AG04449 (cell line): ENCODE measurements at regions not wholly inside any gene's neighbourhood (a gene's known extent, or its start where the extent isn't known, plus 50 kb on each side); places are given as distances from the start of the nearest gene placed in this dataset.
"Not testable (repeated sequence)": the region's sequence is repeated elsewhere in the genome, so short reads cannot be mapped to it uniquely, and the experiment has no call there.

Experiments used
- CTCF ChIA-PET: fragments of 350-600 bp; formaldehyde crosslinking; extraction: SDS; loops from one replicate; lab custom pipeline; 2021; ENCODE audit warnings: antibody characterized with exemption; lab: Yijun Ruan, JAX
- POLR2A ChIA-PET: fragments of 400-600, 350-600 bp; formaldehyde crosslinking; extraction: SDS; loops from one replicate; lab custom pipeline; 2020; ENCODE audit warnings: antibody characterized with exemption, inconsistent platforms; lab: Yijun Ruan, JAX
- DNase-seq: peaks from one replicate; pipeline ENCODE4 v3.0.0-alpha.2; 2010; ENCODE audit warnings: low read depth, low spot score
- H3K4me3 ChIP-seq: 2 replicates; pipeline ENCODE4 v1.5.1; 2011; ENCODE audit warnings: low read depth, mild to moderate bottlenecking, control low read depth, low read length
- CTCF ChIP-seq: IDR thresholded peaks from one replicate; pipeline ENCODE4 v1.5.1; 2011; ENCODE audit warnings: mild to moderate bottlenecking, moderate library complexity, low read length, control low read depth, inconsistent platforms; ENCODE audit not compliant: insufficient read depth; ENCODE audit errors: missing control alignments

GRCh38 chr11:16591157-16591556, 147.3 kb upstream of the C11orf58 start:
- no peak for DNase-seq
- CTCF ChIA-PET: no interaction called here
- TF ChIP-seq CTCF: no peak
- POLR2A ChIA-PET: no interaction called here
- no peak overlapping the region for H3K4me3 ChIP-seq

GRCh38 chr11:16587670-16588069, 150.8 kb upstream of the C11orf58 start:
- CTCF ChIA-PET: interaction anchor here (1.1 kb wide), 1 partner anchor 17 kb away, joined by 3 read pairs; no protein-coding TSS in a partner anchor
- no peak for TF ChIP-seq CTCF
- no peak for DNase-seq
- H3K4me3 ChIP-seq: no peak overlapping the region
- POLR2A ChIA-PET: no interaction called here

DNA sequence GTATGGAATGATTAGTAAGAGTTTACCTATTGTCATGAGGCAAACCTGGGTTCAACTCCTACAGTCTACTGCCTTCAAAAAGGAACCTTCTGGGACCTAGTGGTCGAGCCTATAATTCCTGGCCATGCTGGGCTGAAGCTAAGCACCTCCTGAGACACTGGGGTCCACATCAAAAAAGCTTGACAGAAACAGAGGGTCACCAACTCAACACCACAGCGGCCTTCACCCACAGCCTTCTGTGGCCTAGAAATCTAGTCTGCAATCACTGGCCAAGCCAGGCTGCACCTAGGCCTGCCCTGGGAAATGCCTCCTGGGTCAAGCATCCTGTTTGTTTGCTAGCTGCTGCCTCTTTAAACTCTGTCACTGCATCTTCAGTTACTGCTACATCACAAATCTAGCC, 153.9 kb upstream of the C11orf58 start:
- TF ChIP-seq CTCF: no peak
- no peak overlapping the region for H3K4me3 ChIP-seq
- DNase-seq: no peak
- CTCF ChIA-PET: no interaction called here
- POLR2A ChIA-PET: no interaction called here

DNA sequence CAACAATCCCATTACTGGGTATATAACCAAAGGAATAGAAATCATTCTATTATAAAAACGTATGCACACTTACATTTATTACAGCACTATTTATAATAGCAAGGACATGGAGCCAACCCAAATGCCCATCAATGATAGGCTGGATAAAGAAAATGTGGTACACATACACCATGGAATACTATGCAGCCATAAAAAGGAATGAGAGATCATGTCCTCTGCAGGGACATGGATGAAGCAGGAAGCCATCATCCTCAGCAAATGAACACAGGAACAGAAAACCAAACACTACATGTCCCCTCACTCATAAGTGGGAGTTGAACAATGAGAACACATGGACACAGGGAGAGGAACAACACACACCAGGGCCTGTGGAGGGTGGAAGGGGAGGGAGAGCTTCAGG, 157.4 kb upstream of the C11orf58 start:
- CTCF ChIA-PET, DNase-seq, H3K4me3 ChIP-seq, POLR2A ChIA-PET: not testable (repeated sequence)

DNA sequence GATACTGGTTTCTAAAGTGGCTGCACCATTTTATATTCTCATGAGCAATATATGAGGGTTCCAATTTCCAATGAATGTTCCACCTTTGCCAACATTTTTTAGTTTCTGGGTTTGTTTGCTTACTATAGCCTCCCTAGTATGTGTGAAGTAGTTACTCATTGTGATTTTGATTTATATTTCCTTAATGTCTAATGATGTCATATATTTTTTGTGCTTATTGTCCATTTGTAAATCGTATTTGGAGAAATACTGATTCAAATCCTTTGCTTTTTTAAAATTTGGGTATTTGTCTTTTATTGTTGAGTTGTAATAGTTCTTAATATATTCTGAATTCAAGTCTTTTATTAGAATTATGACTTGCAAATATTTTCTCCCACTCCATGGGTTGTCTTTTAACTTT, 161.0 kb upstream of the C11orf58 start:
- DNase-seq: no peak
- H3K4me3 ChIP-seq: no peak overlapping the region
- CTCF ChIA-PET: no interaction called here
- POLR2A ChIA-PET: no interaction called here
- TF ChIP-seq CTCF: no peak

- H3K4me3 ChIP-seq, POLR2A ChIA-PET, CTCF ChIA-PET, DNase-seq: not testable (repeated sequence)
Measured at GRCh38 chr11:16574889-16575288, 163.6 kb upstream of the C11orf58 start.

DNA sequence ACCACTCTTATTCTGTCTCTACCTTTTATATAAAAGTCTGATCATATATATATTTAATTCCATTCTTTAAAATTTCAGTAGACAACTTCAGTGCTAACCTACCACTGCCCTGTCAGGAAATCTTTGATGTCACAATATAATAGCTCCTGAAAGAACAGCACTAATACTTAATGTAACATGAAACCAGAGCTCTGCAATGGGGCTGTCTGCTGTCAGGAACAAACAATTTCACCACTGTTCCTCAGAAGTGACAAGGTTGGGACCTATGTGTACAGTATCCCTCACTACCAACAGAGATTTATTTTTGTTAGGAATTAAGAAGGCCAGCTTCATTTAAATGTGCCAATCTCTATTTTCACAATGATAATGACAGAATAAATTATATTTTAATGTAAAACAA, 165.5 kb upstream of the C11orf58 start:
- DNase-seq: no peak
- ChIA-PET CTCF (interaction anchor here (1.5 kb wide), 1 partner anchor 10 kb away, joined by 4 read pairs; no protein-coding TSS in a partner anchor), POLR2A (no interaction called here)
- H3K4me3 ChIP-seq: no peak overlapping the region
- no peak for TF ChIP-seq CTCF

DNA sequence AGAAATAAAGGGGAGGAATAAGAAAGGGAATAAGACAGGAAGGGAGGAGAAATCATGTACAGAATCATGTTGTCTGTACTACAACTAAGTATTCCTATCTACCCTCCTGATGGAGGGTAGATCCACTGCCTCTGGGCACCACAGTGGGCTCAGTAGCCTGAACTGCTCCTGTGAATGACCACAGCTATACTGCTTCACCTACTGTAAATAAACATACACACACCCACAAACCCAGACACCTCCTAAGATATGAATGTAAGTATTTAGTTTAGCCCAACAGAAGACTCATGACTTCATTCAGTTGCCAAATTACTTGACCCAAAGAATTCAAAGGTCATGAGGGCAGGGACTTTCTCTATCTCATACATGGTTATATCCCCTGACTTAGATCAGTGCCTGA, 177.3 kb upstream of the C11orf58 start:
- ChIA-PET POLR2A (no interaction called here), CTCF (no interaction called here)
- no peak overlapping the region for H3K4me3 ChIP-seq
- no peak for DNase-seq
- no peak for TF ChIP-seq CTCF
